Upper lobe of right lung (tissue), 1 donor: ENCODE measurements at regions not wholly inside any gene's neighbourhood (a gene's known extent, or its start where the extent isn't known, plus 50 kb on each side); places are given as distances from the start of the nearest gene placed in this dataset.

Source experiments
- ATAC-seq: fragments of 200-7000 bp; cut with Tn5 transposase; one replicate; pipeline ENCODE4 v1.9.1; 2020; ENCODE audit warnings: mild to moderate bottlenecking, moderate library complexity
- DNase-seq: peaks from one replicate; pipeline ENCODE4 v3.0.0-alpha.2; 2020
- H3K27ac ChIP-seq: fragments of 200-600 bp; one replicate; pipeline ENCODE4 v1.8.0; 2022
- H3K27me3 ChIP-seq: fragments of 200-600 bp; one replicate; pipeline ENCODE4 v1.8.0; 2022; ENCODE audit warnings: mild to moderate bottlenecking
- H3K36me3 ChIP-seq: fragments of 200-600 bp; one replicate; pipeline ENCODE4 v1.8.0; 2022
- H3K4me1 ChIP-seq: fragments of 200-600 bp; one replicate; pipeline ENCODE4 v1.8.0; 2022
- H3K4me3 ChIP-seq: fragments of 200-600 bp; one replicate; pipeline ENCODE4 v1.8.0; 2022; ENCODE audit warnings: mild to moderate bottlenecking
- H3K9me3 ChIP-seq: fragments of 200-600 bp; one replicate; pipeline ENCODE4 v1.8.0; 2022
- intact Hi-C: fragments of 100-400 bp; cut with DNase I; formaldehyde crosslinking; loops from one replicate; pipeline ENCODE4 v1.11.0; 2022
- TF ChIP-seq, protein P1 (sequence below): fragments of 200-600 bp; IDR thresholded peaks from one replicate; pipeline ENCODE4 v1.8.0; 2022; ENCODE audit warnings: antibody characterized with exemption
- donor health status: DM: no; HTN: yes; CAD: no; lungs with severe emphysema.

DNA sequence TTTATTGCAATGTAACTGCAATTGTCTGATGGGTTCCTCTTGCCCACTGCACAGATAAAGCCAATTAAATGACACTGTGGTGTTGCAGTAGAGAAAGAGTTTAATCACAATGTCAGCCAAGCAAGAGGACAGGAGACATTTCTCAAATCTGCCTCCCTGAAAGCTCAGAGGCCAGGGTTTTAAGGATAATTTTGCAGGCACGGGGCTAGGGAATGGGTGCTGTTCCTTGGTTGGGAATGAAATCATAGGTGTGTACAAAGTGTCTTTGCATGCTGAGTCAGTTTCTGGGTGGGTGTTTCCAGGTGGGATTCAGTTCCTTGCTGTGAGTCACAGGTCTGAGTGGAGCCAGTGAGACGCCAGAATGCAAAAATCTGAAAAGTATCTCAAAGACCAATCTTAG, 271.4 kb downstream of the DOK5 start:
- Histone ChIP-seq H3K27me3 (no peaks in the 10 kb centered on the region), H3K4me1 (no peaks in the 10 kb centered on the region), H3K9me3 (no peaks in the 10 kb centered on the region), H3K4me3 (no peak overlapping the region), H3K27ac (no peak overlapping the region), H3K36me3 (no peaks in the 10 kb centered on the region)
- DNase-seq (no peak), ATAC-seq (no peak)
- TF ChIP-seq, protein P1, sequence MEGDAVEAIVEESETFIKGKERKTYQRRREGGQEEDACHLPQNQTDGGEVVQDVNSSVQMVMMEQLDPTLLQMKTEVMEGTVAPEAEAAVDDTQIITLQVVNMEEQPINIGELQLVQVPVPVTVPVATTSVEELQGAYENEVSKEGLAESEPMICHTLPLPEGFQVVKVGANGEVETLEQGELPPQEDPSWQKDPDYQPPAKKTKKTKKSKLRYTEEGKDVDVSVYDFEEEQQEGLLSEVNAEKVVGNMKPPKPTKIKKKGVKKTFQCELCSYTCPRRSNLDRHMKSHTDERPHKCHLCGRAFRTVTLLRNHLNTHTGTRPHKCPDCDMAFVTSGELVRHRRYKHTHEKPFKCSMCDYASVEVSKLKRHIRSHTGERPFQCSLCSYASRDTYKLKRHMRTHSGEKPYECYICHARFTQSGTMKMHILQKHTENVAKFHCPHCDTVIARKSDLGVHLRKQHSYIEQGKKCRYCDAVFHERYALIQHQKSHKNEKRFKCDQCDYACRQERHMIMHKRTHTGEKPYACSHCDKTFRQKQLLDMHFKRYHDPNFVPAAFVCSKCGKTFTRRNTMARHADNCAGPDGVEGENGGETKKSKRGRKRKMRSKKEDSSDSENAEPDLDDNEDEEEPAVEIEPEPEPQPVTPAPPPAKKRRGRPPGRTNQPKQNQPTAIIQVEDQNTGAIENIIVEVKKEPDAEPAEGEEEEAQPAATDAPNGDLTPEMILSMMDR = no peak
- intact Hi-C loops = no loop called here

DNA sequence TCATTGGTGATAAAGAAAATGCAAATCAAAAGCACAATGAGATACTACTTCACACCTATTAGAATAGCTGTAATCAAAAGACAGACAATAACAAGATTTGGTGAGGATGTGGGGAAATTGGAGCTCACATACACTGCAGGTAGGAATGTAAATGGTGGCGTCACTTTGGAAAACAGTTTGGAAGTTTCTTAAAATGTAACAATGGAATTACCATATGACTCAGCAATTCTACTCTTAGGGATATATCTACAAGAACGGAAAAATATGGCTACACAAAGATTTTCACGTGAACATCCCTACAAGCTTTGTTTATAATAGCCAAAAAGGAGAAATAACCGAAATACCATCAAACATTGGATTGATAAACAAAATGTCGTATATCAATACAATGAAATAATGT, 270.4 kb downstream of the DOK5 start:
- Histone ChIP-seq H3K9me3 (no peaks in the 10 kb centered on the region), H3K36me3 (no peaks in the 10 kb centered on the region), H3K4me3 (no peak overlapping the region), H3K27ac (no peak overlapping the region), H3K27me3 (no peaks in the 10 kb centered on the region), H3K4me1 (no peaks in the 10 kb centered on the region)
- intact Hi-C loops = no loop called here
- ATAC-seq (no peak), DNase-seq (no peak)
- TF ChIP-seq, protein P1 = no peak

DNA sequence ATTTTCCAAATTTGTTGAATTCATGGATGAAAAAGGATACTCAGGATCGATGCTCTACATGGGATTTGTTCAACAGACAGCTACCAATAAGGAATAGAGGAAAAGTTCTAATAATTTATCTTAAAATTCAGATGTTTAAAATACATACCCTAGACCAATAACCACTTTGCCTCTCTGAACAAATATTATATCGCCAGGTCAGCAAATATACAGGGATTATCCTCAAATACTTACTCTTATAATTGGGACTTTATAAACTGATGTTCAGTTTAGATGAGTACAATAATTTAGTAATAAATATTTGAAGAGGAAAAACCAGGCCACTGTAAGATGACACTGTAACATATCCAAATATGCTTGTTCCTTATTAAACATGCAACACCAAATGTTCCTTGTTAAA, 268.7 kb downstream of the DOK5 start:
- DNase-seq (no peak), ATAC-seq (no peak)
- Histone ChIP-seq H3K9me3 (no peaks in the 10 kb centered on the region), H3K27ac (no peak overlapping the region), H3K27me3 (no peaks in the 10 kb centered on the region), H3K4me1 (no peaks in the 10 kb centered on the region), H3K4me3 (no peak overlapping the region), H3K36me3 (no peaks in the 10 kb centered on the region)
- TF ChIP-seq, protein P1 = no peak
- intact Hi-C loops = no loop called here

DNA sequence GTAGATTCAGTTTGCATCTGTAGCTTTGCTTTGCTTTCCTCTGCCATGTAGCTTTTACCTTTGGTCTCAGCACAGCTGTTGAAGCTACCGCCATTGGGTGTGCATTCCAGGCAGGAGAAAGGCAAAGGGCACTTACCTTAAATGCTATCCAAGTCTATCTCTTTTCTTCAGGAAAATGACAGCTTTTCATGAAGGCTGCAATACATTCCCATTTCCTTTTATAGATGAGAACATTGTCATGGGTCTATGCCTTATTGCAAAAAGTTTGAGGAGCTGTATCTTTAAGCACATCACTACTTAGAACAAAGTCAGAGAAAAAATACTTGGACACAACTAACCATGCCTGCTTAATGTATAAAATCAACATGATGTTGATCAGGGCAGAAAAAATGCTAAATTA, 266.8 kb downstream of the DOK5 start:
- DNase-seq (no peak), ATAC-seq (no peak)
- H3K4me1 ChIP-seq = no peaks in the 10 kb centered on the region
- H3K27me3 ChIP-seq = no peaks in the 10 kb centered on the region
- intact Hi-C loops = no loop called here
- TF ChIP-seq, protein P1 = no peak
- no peak overlapping the region for H3K27ac ChIP-seq
- H3K9me3 ChIP-seq = no peaks in the 10 kb centered on the region
- no peaks in the 10 kb centered on the region for H3K36me3 ChIP-seq
- no peak overlapping the region for H3K4me3 ChIP-seq

DNA sequence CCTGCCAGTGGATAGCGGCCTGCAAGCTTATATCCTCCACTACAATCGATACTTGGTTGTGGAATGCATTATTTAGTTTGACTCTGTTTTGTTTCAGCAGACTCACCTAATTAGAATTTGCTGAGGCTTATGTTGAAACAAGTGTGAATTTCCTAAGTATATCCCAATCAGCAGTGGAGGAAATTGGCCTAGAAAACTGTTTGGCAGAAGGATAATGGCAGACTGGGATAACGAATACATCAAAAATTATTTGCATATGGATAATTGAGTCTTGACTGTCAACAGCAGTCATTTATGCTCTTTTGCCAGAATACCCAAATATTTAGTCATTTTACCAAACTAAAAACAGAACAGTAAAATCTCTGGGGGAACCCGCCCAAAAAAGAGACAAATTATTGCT, 261.0 kb downstream of the DOK5 start:
- ATAC-seq = no peak
- H3K9me3 ChIP-seq = no peaks in the 10 kb centered on the region
- H3K36me3 ChIP-seq = no peaks in the 10 kb centered on the region
- no peak overlapping the region for H3K27ac ChIP-seq
- H3K27me3 ChIP-seq = no peaks in the 10 kb centered on the region
- DNase-seq = no peak
- TF ChIP-seq, protein P1 = no peak
- H3K4me1 ChIP-seq = no peaks in the 10 kb centered on the region
- H3K4me3 ChIP-seq = no peak overlapping the region
- intact Hi-C loops = no loop called here

DNA sequence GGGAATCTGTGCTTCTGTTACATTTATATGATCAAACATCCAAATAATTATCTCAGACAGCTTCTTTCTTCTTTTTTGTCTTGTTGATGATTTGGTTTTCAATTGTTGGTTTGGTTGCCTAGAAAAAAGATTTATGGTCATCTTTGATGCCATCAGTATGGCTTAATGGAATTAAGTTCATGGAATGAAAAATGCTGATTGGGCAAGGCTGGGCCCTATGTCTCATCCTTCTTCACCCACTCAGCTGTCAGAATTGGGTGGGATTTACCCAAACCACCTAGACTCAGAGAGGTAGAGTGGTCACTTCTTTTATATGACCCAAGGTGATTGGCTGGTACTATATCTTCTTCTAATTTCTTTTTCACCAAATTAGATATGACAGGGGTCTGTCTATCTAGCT, 258.3 kb downstream of the DOK5 start:
- ATAC-seq = no peak
- no peak overlapping the region for H3K27ac ChIP-seq
- no peaks in the 10 kb centered on the region for H3K36me3 ChIP-seq
- no peaks in the 10 kb centered on the region for H3K4me1 ChIP-seq
- TF ChIP-seq, protein P1 = no peak
- DNase-seq = no peak
- intact Hi-C loops = no loop called here
- no peaks in the 10 kb centered on the region for H3K9me3 ChIP-seq
- H3K4me3 ChIP-seq = no peak overlapping the region
- H3K27me3 ChIP-seq = no peaks in the 10 kb centered on the region
